Hepatocyte (in vitro differentiated cells): ENCODE measurements at regions not wholly inside any gene's neighbourhood (a gene's known extent, or its start where the extent isn't known, plus 50 kb on each side); places are given as distances from the start of the nearest gene placed in this dataset.

Experiments used
- DNase-seq: peaks from one replicate; pipeline ENCODE4 v3.0.0-alpha.2; 2016; ENCODE audit warnings: low spot score
- H2AFZ ChIP-seq: fragments of 200-600 bp; sonication (generic); 2 replicates; pipeline ENCODE4 v1.6.0; 2016; ENCODE audit warnings: antibody characterized with exemption, mild to moderate bottlenecking
- H3K27ac ChIP-seq: fragments of 200-600 bp; sonication (generic); 2 replicates; pipeline ENCODE4 v1.5.1; 2016; ENCODE audit warnings: mild to moderate bottlenecking
- H3K27me3 ChIP-seq: fragments of 200-600 bp; sonication (generic); 2 replicates; pipeline ENCODE4 v1.6.1; 2016
- H3K36me3 ChIP-seq: fragments of 200-600 bp; sonication (generic); replicated peaks from 2 replicates; pipeline ENCODE4 v1.5.1; 2016; ENCODE audit warnings: low read depth; ENCODE audit not compliant: insufficient read depth
- H3K4me1 ChIP-seq: fragments of 200-600 bp; sonication (generic); 2 replicates; pipeline ENCODE4 v1.5.1; 2016; ENCODE audit warnings: mild to moderate bottlenecking, moderate library complexity; ENCODE audit not compliant: insufficient read depth
- H3K4me2 ChIP-seq: fragments of 200-600 bp; sonication (generic); 2 replicates; pipeline ENCODE4 v1.6.0; 2016
- H3K4me3 ChIP-seq: fragments of 200-600 bp; sonication (generic); 2 replicates; pipeline ENCODE4 v1.5.1; 2016; ENCODE audit warnings: mild to moderate bottlenecking
- H3K79me2 ChIP-seq: fragments of 200-600 bp; sonication (generic); 2 replicates; pipeline ENCODE4 v1.6.0; 2017; ENCODE audit warnings: mild to moderate bottlenecking
- H3K9me2 ChIP-seq: fragments of 200-600 bp; sonication (generic); replicated peaks from 2 replicates; pipeline ENCODE4 v1.6.0; 2017; ENCODE audit warnings: mild to moderate bottlenecking; ENCODE audit not compliant: insufficient read depth
- H3K9me3 ChIP-seq: fragments of 200-600 bp; sonication (generic); 2 replicates; pipeline ENCODE4 v1.5.1; 2016; ENCODE audit warnings: low read depth, mild to moderate bottlenecking
- H4K20me1 ChIP-seq: fragments of 200-600 bp; sonication (generic); 2 replicates; pipeline ENCODE4 v1.6.0; 2016; ENCODE audit warnings: mild to moderate bottlenecking; ENCODE audit not compliant: insufficient read depth, poor library complexity, severe bottlenecking
- CTCF ChIP-seq: fragments of 200-600 bp; sonication (generic); IDR thresholded peaks from 2 replicates; pipeline ENCODE4 v1.5.1; 2016; ENCODE audit warnings: antibody characterized with exemption, mild to moderate bottlenecking; ENCODE audit not compliant: poor library complexity
- EZH2 ChIP-seq: fragments of 200-600 bp; sonication (generic); IDR thresholded peaks from 2 replicates; pipeline ENCODE4 v1.6.1; 2016; ENCODE audit warnings: antibody characterized with exemption, mild to moderate bottlenecking, borderline replicate concordance
- EZH2phosphoT487 ChIP-seq: fragments of 200-600 bp; sonication (generic); IDR thresholded peaks from one replicate; pipeline ENCODE4 v1.6.1; 2018; ENCODE audit warnings: antibody characterized with exemption, mild to moderate bottlenecking, low read depth, moderate library complexity; ENCODE audit not compliant: unreplicated experiment, severe bottlenecking
- WGBS: methylation state at CpG from one replicate; pipeline ENCODE4 v1.1.6; 2016; ENCODE audit warnings: low lambda C conversion rate; ENCODE audit errors: missing lambda C conversion rate; 5-methylcytosine and 5-hydroxymethylcytosine counted together

GRCh38 chr14:89639687-89640086 lies 222.7 kb upstream of the FOXN3 start:
- Histone ChIP-seq H4K20me1 (no peaks in the 10 kb centered on the region), H3K79me2 (no peaks in the 10 kb centered on the region), H3K4me2 (no peak overlapping the region), H3K27me3 (no peaks in the 10 kb centered on the region), H3K4me1 (no peaks in the 10 kb centered on the region), H2AFZ (no peak overlapping the region), H3K9me3 (no peaks in the 10 kb centered on the region), H3K4me3 (no peak overlapping the region), H3K9me2 (no peaks in the 10 kb centered on the region), H3K36me3 (no peaks in the 10 kb centered on the region), H3K27ac (no peak overlapping the region)
- WGBS, result 93% methylated on average over 1 of the region's 1 CpG
- DNase-seq, result no peak
- TF ChIP-seq EZH2phosphoT487 (no peak), CTCF (no peak), EZH2 (no peak)

GRCh38 chr14:89638891-89639290 lies 221.9 kb upstream of the FOXN3 start:
- 90% methylated on average over 4 of the region's 4 CpGs for WGBS
- Histone ChIP-seq H3K4me1 (no peaks in the 10 kb centered on the region), H4K20me1 (no peaks in the 10 kb centered on the region), H3K9me2 (no peaks in the 10 kb centered on the region), H3K27me3 (no peaks in the 10 kb centered on the region), H3K4me2 (no peak overlapping the region), H3K36me3 (no peaks in the 10 kb centered on the region), H3K4me3 (no peak overlapping the region), H3K9me3 (no peaks in the 10 kb centered on the region), H3K27ac (no peak overlapping the region), H2AFZ (no peak overlapping the region), H3K79me2 (no peaks in the 10 kb centered on the region)
- DNase-seq, result no peak
- TF ChIP-seq EZH2 (no peak), EZH2phosphoT487 (no peak), CTCF (no peak)

GRCh38 chr14:89637581-89637980 lies 220.5 kb upstream of the FOXN3 start:
- DNase-seq, result no peak
- Histone ChIP-seq H4K20me1 (no peaks in the 10 kb centered on the region), H3K27me3 (no peaks in the 10 kb centered on the region), H3K4me3 (no peak overlapping the region), H3K9me2 (no peaks in the 10 kb centered on the region), H2AFZ (no peak overlapping the region), H3K36me3 (no peaks in the 10 kb centered on the region), H3K4me2 (no peak overlapping the region), H3K4me1 (no peaks in the 10 kb centered on the region), H3K9me3 (no peaks in the 10 kb centered on the region), H3K79me2 (no peaks in the 10 kb centered on the region), H3K27ac (no peak overlapping the region)
- WGBS, result 89% methylated on average over 2 of the region's 2 CpGs
- TF ChIP-seq CTCF (no peak), EZH2phosphoT487 (no peak), EZH2 (no peak)

GRCh38 chr14:89635615-89636014 lies 218.6 kb upstream of the FOXN3 start:
- no peaks in the 10 kb centered on the region for H3K36me3 ChIP-seq
- H3K79me2 ChIP-seq, result no peaks in the 10 kb centered on the region
- no peak overlapping the region for H3K27ac ChIP-seq
- no peaks in the 10 kb centered on the region for H3K4me1 ChIP-seq
- no peaks in the 10 kb centered on the region for H3K9me2 ChIP-seq
- 91% methylated on average over 8 of the region's 8 CpGs for WGBS
- TF ChIP-seq EZH2phosphoT487, result no peak
- no peak for TF ChIP-seq CTCF
- TF ChIP-seq EZH2, result no peak
- H2AFZ ChIP-seq, result no peak overlapping the region
- H3K27me3 ChIP-seq, result no peaks in the 10 kb centered on the region
- no peaks in the 10 kb centered on the region for H4K20me1 ChIP-seq
- H3K4me2 ChIP-seq, result no peak overlapping the region
- DNase-seq, result no peak
- no peak overlapping the region for H3K4me3 ChIP-seq
- H3K9me3 ChIP-seq, result no peaks in the 10 kb centered on the region
